AG10803 (cell line): ENCODE measurements at regions not wholly inside any gene's neighbourhood (a gene's known extent, or its start where the extent isn't known, plus 50 kb on each side); places are given as distances from the start of the nearest gene placed in this dataset.
"Not testable (repeated sequence)": the region's sequence is repeated elsewhere in the genome, so short reads cannot be mapped to it uniquely, and the experiment has no call there.

Source experiments
- DNase-seq: peaks from one replicate; pipeline ENCODE4 v3.0.0; 2010; ENCODE audit warnings: low read depth
- H3K4me3 ChIP-seq: 2 replicates; pipeline ENCODE4 v1.5.1; 2011; ENCODE audit warnings: mild to moderate bottlenecking, low read length, control low read depth
- TF ChIP-seq, protein P1 (sequence below): conservative IDR thresholded peaks from 2 replicates; pipeline ENCODE4 v1.5.1; 2011; ENCODE audit warnings: mild to moderate bottlenecking, low read length, control low read depth, inconsistent platforms

DNA sequence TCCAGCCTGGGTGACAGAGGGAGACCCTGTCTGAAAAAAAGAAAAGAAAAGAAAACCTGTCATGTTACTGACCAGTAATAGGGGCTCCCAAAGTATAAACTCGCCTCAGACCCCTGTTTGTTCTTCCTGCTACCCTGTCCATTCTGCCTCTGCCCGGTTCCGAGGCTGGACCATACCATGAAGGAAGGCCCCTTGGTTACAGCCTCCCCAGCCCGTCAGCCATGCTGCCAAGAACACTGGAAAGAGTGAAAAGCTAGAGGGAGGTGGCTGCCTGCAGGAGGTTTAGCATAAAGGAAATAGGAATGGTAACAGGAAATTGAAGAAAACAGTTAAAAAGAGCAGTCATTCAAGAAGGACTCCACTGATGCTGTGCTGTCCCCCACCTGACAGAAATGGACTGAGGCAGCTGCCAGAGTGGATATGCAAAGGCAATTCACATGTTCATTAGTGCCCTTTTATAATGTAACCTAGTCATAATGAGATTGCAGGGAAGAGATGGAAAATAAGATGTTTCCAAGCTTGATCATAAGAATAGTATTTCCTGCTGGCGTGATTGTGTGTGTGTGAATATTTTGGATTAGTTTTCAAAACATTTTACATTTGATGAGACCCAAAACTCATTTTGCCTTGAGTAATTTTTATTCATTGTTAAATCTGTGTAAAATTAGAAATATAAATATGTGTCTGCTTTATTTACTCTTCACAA, 102.6 kb downstream of the GOSR1 start:
- no peak overlapping the region for H3K4me3 ChIP-seq
- TF ChIP-seq, protein P1, sequence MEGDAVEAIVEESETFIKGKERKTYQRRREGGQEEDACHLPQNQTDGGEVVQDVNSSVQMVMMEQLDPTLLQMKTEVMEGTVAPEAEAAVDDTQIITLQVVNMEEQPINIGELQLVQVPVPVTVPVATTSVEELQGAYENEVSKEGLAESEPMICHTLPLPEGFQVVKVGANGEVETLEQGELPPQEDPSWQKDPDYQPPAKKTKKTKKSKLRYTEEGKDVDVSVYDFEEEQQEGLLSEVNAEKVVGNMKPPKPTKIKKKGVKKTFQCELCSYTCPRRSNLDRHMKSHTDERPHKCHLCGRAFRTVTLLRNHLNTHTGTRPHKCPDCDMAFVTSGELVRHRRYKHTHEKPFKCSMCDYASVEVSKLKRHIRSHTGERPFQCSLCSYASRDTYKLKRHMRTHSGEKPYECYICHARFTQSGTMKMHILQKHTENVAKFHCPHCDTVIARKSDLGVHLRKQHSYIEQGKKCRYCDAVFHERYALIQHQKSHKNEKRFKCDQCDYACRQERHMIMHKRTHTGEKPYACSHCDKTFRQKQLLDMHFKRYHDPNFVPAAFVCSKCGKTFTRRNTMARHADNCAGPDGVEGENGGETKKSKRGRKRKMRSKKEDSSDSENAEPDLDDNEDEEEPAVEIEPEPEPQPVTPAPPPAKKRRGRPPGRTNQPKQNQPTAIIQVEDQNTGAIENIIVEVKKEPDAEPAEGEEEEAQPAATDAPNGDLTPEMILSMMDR = no peak
- peak; percentile 36 for DNase-seq

DNA sequence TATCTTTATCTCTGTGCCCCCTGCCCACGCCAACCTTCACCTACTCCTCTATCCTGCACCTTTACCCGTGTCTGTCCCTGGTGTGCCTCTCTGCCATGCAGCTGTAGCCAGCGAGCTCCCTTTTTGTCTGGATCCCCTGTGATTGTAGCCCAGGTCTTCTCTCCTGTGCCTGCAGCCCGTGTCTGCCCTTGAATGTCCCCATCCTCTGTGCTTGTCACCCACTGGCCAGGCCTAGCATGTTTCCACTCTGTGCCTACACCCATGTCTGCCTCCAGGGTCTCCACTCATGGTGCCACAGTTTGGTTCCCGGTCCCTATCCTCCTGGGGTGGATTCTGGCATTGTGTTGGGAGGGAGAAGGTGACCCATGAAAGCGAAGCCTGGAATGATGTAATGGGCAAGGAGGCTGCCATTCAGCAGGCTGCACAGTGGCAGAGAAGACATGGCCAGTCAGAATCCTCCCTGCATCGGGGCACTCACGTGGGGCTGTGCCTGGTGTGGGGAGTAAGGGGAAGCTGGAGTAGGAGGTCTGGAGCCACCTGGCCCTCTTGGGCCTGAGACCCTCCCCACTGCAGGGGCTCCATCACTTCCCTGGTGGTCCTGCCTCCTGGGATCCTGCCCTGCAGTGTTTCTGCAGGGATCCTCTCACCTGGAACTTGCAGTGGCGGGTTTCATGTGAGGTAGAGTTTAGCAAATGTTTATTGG, 101.0 kb downstream of the GOSR1 start:
- H3K4me3 ChIP-seq, DNase-seq: not testable (repeated sequence)
